ENCODE measurements at regions not wholly inside any gene's neighbourhood (a gene's known extent, or its start where the extent isn't known, plus 50 kb on each side); places are given as distances from the start of the nearest gene placed in this dataset.

DNA sequence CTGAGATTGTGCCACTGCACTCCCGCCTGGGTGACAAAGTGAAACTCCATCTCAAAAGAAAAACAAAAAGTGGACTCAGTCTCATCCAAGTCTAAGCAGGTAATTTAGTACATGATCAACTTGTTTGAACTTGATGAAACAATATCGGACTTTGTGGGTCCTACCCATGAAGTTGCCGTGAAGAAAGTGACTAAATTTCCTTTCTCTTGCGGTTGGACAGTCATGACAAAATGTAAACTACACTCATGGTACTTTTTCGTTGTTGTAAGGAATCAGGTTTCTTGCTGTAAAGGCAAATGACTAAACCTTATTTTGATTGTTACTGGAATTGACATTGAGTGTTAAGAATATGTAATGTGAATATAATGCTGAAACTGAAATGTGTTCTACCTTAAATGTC, 164.5 kb upstream of the PLET1 start:
- TF ChIP-seq, protein P1, sequence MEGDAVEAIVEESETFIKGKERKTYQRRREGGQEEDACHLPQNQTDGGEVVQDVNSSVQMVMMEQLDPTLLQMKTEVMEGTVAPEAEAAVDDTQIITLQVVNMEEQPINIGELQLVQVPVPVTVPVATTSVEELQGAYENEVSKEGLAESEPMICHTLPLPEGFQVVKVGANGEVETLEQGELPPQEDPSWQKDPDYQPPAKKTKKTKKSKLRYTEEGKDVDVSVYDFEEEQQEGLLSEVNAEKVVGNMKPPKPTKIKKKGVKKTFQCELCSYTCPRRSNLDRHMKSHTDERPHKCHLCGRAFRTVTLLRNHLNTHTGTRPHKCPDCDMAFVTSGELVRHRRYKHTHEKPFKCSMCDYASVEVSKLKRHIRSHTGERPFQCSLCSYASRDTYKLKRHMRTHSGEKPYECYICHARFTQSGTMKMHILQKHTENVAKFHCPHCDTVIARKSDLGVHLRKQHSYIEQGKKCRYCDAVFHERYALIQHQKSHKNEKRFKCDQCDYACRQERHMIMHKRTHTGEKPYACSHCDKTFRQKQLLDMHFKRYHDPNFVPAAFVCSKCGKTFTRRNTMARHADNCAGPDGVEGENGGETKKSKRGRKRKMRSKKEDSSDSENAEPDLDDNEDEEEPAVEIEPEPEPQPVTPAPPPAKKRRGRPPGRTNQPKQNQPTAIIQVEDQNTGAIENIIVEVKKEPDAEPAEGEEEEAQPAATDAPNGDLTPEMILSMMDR (conservative IDR thresholded peaks at IDR 0.05), result no peak
- Mint-ChIP-seq H3K4me3 (no peak overlapping the region), H3K4me1 (no peaks in the 10 kb centered on the region), H3K36me3 (ENCODE audit: low read depth) (peaks cover 2% of the 10 kb centered on the region), H3K27me3 (ENCODE audit: low read depth) (peaks cover 17% of the 10 kb centered on the region), H3K9me3 (peaks cover 6% of the 10 kb centered on the region), H3K27ac (ENCODE audit: unreplicated experiment) (no peak overlapping the region)
- no peak for DNase-seq (ENCODE audit: low read depth, low spot score)

DNA sequence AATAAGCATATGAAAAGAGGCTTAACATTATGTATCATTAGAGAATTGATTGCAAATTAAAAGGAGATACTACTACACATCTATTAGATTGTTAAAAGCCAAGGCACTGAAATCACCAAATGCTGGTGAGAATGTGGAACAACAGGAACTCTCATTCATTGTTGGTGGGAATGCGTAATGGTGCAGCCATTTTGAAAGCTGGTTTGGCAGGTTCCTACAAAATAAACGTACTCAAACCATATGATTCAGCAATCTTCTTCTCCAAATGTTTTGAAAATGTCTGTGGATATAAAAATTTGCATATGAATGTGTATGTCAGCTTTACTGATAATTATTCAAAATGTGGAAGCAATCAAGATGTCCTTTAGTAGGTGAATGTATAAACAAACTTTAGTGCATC, 176.4 kb upstream of the PLET1 start:
- no peak overlapping the region for H3K4me3 Mint-ChIP-seq
- no peak for DNase-seq (ENCODE audit: low read depth, low spot score)
- peaks cover 4% of the 10 kb centered on the region for H3K36me3 Mint-ChIP-seq (ENCODE audit: low read depth)
- H3K9me3 Mint-ChIP-seq, result peaks cover 13% of the 10 kb centered on the region
- H3K27ac Mint-ChIP-seq (ENCODE audit: unreplicated experiment), result no peak overlapping the region
- no peaks in the 10 kb centered on the region for H3K4me1 Mint-ChIP-seq
- TF ChIP-seq, protein P1 (conservative IDR thresholded peaks at IDR 0.05), result no peak
- peaks cover 7% of the 10 kb centered on the region for H3K27me3 Mint-ChIP-seq (ENCODE audit: low read depth)

DNA sequence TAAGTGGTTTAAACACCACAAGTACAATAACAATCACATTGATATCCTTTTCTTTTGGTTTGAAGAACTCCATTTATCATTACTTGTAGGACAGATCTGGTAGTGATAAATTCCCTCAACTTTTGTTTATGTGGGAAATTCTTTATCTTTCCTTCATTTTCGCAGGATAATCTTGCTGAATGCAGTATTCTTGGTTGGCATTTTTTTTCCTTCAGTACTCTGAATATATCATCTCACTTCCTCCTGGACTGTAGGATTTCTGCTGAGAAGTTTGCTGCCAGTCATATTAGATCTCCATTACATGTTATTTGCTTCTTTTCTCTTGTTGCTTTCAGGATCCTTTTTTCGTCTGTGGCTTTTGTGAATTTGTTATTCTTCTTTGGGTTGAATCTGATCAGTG, 179.0 kb upstream of the PLET1 start:
- Mint-ChIP-seq H3K4me1 (no peaks in the 10 kb centered on the region), H3K27ac (ENCODE audit: unreplicated experiment) (no peak overlapping the region), H3K9me3 (peaks cover 18% of the 10 kb centered on the region), H3K27me3 (ENCODE audit: low read depth) (peaks cover 4% of the 10 kb centered on the region), H3K4me3 (no peak overlapping the region), H3K36me3 (ENCODE audit: low read depth) (peaks cover 9% of the 10 kb centered on the region)
- no peak for DNase-seq (ENCODE audit: low read depth, low spot score)
- TF ChIP-seq, protein P1 (conservative IDR thresholded peaks at IDR 0.05), result no peak

DNA sequence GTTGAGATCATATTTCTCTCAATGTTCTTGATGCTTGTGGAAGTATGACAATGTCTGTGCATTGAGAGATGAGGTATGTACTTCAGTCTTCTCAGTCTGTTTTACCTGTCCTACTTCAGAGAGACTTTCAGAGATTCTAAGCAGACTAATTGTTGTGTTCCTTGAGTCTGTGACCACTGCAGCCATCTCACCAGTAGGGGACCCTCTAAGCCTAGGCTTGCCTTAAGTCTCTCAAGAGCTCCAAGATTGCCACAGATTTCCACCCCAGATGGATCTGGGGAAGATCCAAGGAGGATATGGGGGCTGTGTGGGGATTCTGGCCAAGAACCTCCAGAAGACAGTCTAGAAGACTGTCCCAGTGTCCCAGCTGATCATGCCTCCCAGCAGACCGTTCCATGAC, 179.9 kb upstream of the PLET1 start:
- no peak overlapping the region for H3K4me3 Mint-ChIP-seq
- no peaks in the 10 kb centered on the region for H3K4me1 Mint-ChIP-seq
- H3K36me3 Mint-ChIP-seq (ENCODE audit: low read depth), result peaks cover 11% of the 10 kb centered on the region
- peaks cover 4% of the 10 kb centered on the region for H3K27me3 Mint-ChIP-seq (ENCODE audit: low read depth)
- peaks cover 22% of the 10 kb centered on the region for H3K9me3 Mint-ChIP-seq
- no peak overlapping the region for H3K27ac Mint-ChIP-seq (ENCODE audit: unreplicated experiment)
- TF ChIP-seq, protein P1 (conservative IDR thresholded peaks at IDR 0.05), result peak; percentile 17
- no peak for DNase-seq (ENCODE audit: low read depth, low spot score)

DNA sequence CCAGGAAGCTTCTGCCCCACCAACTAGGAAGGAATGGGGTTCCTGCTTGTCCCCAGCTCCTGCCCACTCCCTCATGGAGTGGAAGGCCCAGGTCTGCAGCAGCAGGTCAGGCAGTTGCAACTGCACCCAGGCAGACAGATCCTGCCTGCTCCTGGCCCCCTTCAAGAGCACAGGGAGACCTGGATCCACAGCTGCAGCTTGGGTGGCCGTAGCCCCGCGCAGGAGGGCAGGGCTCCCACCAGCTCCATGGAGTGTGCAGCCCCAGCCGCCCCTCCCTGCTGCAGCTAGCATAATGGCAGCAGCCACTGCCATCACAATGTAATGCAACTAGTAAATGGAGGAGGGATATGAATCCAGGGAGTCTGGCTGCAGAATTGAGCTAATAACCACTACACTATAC, 187.5 kb upstream of the PLET1 start:
- no peak overlapping the region for H3K4me3 Mint-ChIP-seq
- no peak overlapping the region for H3K27ac Mint-ChIP-seq (ENCODE audit: unreplicated experiment)
- TF ChIP-seq, protein P1 (conservative IDR thresholded peaks at IDR 0.05), result no peak
- no peak for DNase-seq (ENCODE audit: low read depth, low spot score)
- peaks cover 19% of the 10 kb centered on the region for H3K9me3 Mint-ChIP-seq
- H3K36me3 Mint-ChIP-seq (ENCODE audit: low read depth), result peaks cover 7% of the 10 kb centered on the region
- peaks cover 5% of the 10 kb centered on the region for H3K4me1 Mint-ChIP-seq
- no peaks in the 10 kb centered on the region for H3K27me3 Mint-ChIP-seq (ENCODE audit: low read depth)

DNA sequence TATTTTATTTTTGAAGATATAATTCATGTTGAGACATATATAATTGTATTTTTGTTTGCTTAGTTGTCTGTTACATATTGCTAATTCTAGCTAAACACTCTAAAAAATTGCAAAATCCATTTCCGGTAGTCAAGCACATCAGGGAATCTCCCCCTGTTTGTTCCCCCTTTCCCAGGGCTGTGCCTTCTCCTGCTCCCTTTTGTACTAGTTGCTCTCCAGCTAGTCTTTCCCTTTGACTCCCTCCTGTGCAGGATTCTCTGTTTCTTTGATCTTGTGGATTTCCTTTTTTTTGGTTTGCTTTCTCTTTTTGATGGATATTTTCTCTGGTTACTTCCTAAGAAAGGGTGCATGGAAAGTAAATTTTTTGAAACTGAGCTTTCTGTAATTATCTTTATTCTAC, 188.1 kb upstream of the PLET1 start:
- no peaks in the 10 kb centered on the region for H3K27me3 Mint-ChIP-seq (ENCODE audit: low read depth)
- H3K27ac Mint-ChIP-seq (ENCODE audit: unreplicated experiment), result no peak overlapping the region
- H3K4me3 Mint-ChIP-seq, result no peak overlapping the region
- no peak for DNase-seq (ENCODE audit: low read depth, low spot score)
- TF ChIP-seq, protein P1 (conservative IDR thresholded peaks at IDR 0.05), result no peak
- peaks cover 7% of the 10 kb centered on the region for H3K36me3 Mint-ChIP-seq (ENCODE audit: low read depth)
- H3K9me3 Mint-ChIP-seq, result peaks cover 17% of the 10 kb centered on the region
- peaks cover 5% of the 10 kb centered on the region for H3K4me1 Mint-ChIP-seq

Data from neural crest cell (in vitro differentiated cells).